H9 (cell line): ENCODE measurements at regions not wholly inside any gene's neighbourhood (a gene's known extent, or its start where the extent isn't known, plus 50 kb on each side); places are given as distances from the start of the nearest gene placed in this dataset.

ENCODE experiments used
- DNase-seq: peaks from one replicate; pipeline ENCODE4 v3.0.0-alpha.2; 2017
- H2AFZ ChIP-seq: one replicate; pipeline ENCODE4 v1.6.1; 2013; ENCODE audit warnings: mild to moderate bottlenecking, low read length, control low read depth, moderate library complexity
- H2AK5ac ChIP-seq: 2 replicates; pipeline ENCODE4 v1.6.1; 2013; ENCODE audit warnings: low read length, control low read depth, mixed read lengths; ENCODE audit not compliant: insufficient read length
- H2BK120ac ChIP-seq: one replicate; pipeline ENCODE4 v1.6.1; 2013; ENCODE audit warnings: low read depth, mild to moderate bottlenecking, low read length, control low read depth, inconsistent platforms; ENCODE audit not compliant: poor library complexity, severe bottlenecking
- H2BK12ac ChIP-seq: 2 replicates; pipeline ENCODE4 v1.6.1; 2013; ENCODE audit warnings: low read length, control low read depth, mixed read lengths, low read depth; ENCODE audit not compliant: insufficient read length
- H2BK15ac ChIP-seq: 2 replicates; pipeline ENCODE4 v1.6.1; 2013; ENCODE audit warnings: low read depth, low read length, control low read depth
- H2BK20ac ChIP-seq: one replicate; pipeline ENCODE4 v1.6.1; 2013; ENCODE audit warnings: low read depth, mild to moderate bottlenecking, low read length, control low read depth, inconsistent platforms; ENCODE audit not compliant: poor library complexity, severe bottlenecking
- H2BK5ac ChIP-seq: 2 replicates; pipeline ENCODE4 v1.6.1; 2013; ENCODE audit warnings: low read length, control low read depth, mixed read lengths; ENCODE audit not compliant: insufficient read length
- H3K14ac ChIP-seq: 2 replicates; pipeline ENCODE4 v1.6.1; 2013; ENCODE audit warnings: low read length, control low read depth; ENCODE audit not compliant: insufficient read depth
- H3K18ac ChIP-seq: 2 replicates; pipeline ENCODE4 v1.6.1; 2013; ENCODE audit warnings: low read depth, mild to moderate bottlenecking, mixed read lengths, low read length, control low read depth; ENCODE audit not compliant: insufficient read length
- H3K23ac ChIP-seq: 2 replicates; pipeline ENCODE4 v1.6.1; 2013; ENCODE audit warnings: low read length, control low read depth, mixed read lengths, low read depth; ENCODE audit not compliant: insufficient read length
- H3K23me2 ChIP-seq: 2 replicates; pipeline ENCODE4 v1.6.1; 2013; ENCODE audit warnings: low read depth, mild to moderate bottlenecking, mixed read lengths, low read length, control low read depth; ENCODE audit not compliant: insufficient read length, poor library complexity, severe bottlenecking
- H3K27ac ChIP-seq: 2 replicates; pipeline ENCODE4 v1.5.1; 2013; ENCODE audit warnings: low read length, control low read depth, mixed read lengths, low read depth; ENCODE audit not compliant: insufficient read length
- H3K27me3 ChIP-seq: 2 replicates; pipeline ENCODE4 v1.6.1; 2013; ENCODE audit warnings: low read length, control low read depth, inconsistent platforms; ENCODE audit not compliant: insufficient read depth
- H3K4ac ChIP-seq: 2 replicates; pipeline ENCODE4 v1.6.1; 2013; ENCODE audit warnings: low read depth, mild to moderate bottlenecking, control low read depth, inconsistent platforms, low read length, moderate library complexity
- H3K4me1 ChIP-seq: 2 replicates; pipeline ENCODE4 v1.6.1; 2013; ENCODE audit warnings: low read length, control low read depth, inconsistent platforms; ENCODE audit not compliant: insufficient read depth
- H3K4me2 ChIP-seq: 2 replicates; pipeline ENCODE4 v1.6.1; 2013; ENCODE audit warnings: low read length, control low read depth, mixed read lengths; ENCODE audit not compliant: insufficient read length, insufficient read depth
- H3K56ac ChIP-seq: 2 replicates; pipeline ENCODE4 v1.6.1; 2013; ENCODE audit warnings: low read depth, mild to moderate bottlenecking, mixed read lengths, low read length, control low read depth; ENCODE audit not compliant: insufficient read length
- H3K79me1 ChIP-seq: 2 replicates; pipeline ENCODE4 v1.6.1; 2013; ENCODE audit warnings: low read depth, mild to moderate bottlenecking, moderate library complexity, low read length, control low read depth, inconsistent platforms; ENCODE audit not compliant: insufficient read depth, poor library complexity, severe bottlenecking
- H3K79me2 ChIP-seq: 2 replicates; pipeline ENCODE4 v1.6.1; 2013; ENCODE audit warnings: low read length, control low read depth, inconsistent platforms; ENCODE audit not compliant: insufficient read depth
- H3K9ac ChIP-seq: 2 replicates; pipeline ENCODE4 v1.6.1; 2013; ENCODE audit warnings: low read length, control low read depth, mixed read lengths; ENCODE audit not compliant: insufficient read length; ENCODE audit errors: extremely low read depth
- H3K9me3 ChIP-seq: one replicate; pipeline ENCODE4 v1.6.1; 2013; ENCODE audit warnings: low read depth, low read length, inconsistent platforms; ENCODE audit not compliant: control insufficient read depth
- H3T11ph ChIP-seq: one replicate; pipeline ENCODE4 v1.6.1; 2013; ENCODE audit warnings: mild to moderate bottlenecking, low read length, control low read depth, inconsistent platforms
- H4K20me1 ChIP-seq: one replicate; pipeline ENCODE4 v1.6.1; 2013; ENCODE audit not compliant: control insufficient read depth, insufficient read length, insufficient read depth
- H4K5ac ChIP-seq: 2 replicates; pipeline ENCODE4 v1.6.1; 2013; ENCODE audit warnings: low read depth, mild to moderate bottlenecking, mixed read lengths, low read length, control low read depth; ENCODE audit not compliant: insufficient read length
- H4K8ac ChIP-seq: replicated peaks from 2 replicates; pipeline ENCODE4 v1.6.1; 2013; ENCODE audit warnings: low read length, control low read depth, mixed read lengths, low read depth; ENCODE audit not compliant: insufficient read length
- H4K91ac ChIP-seq: 2 replicates; pipeline ENCODE4 v1.6.1; 2013; ENCODE audit warnings: low read depth, mild to moderate bottlenecking, moderate library complexity, mixed read lengths, low read length, control low read depth; ENCODE audit not compliant: insufficient read length
- H3K27ac Mint-ChIP-seq, 3 experiments: 2 replicates in 2 of 3; 3 replicates in 1 of 3; pipeline ENCODE4 v1.8.0; 2020 to 2021; ENCODE audit warnings: mixed read lengths in 3 of 3, mild to moderate bottlenecking in 1 of 3, moderate library complexity in 1 of 3
- H3K27me3 Mint-ChIP-seq: 2 replicates; pipeline ENCODE4 v1.8.0; 2021; ENCODE audit warnings: low read depth, mild to moderate bottlenecking, moderate library complexity, mixed read lengths
- H3K36me3 Mint-ChIP-seq, 3 experiments: 2 replicates in 2 of 3; 3 replicates in 1 of 3; pipeline ENCODE4 v1.8.0; 2020 to 2021; ENCODE audit warnings: low read depth in 3 of 3, mixed read lengths in 3 of 3; ENCODE audit not compliant: insufficient read depth in 1 of 3
- H3K4me1 Mint-ChIP-seq, 2 experiments: 2 replicates each; pipeline ENCODE4 v1.8.0; 2020; ENCODE audit warnings: mixed read lengths in 2 of 2
- H3K4me3 Mint-ChIP-seq, 2 experiments: 2 replicates in 1 of 2; 3 replicates in 1 of 2; pipeline ENCODE4 v1.8.0; 2020 to 2021; ENCODE audit warnings: mild to moderate bottlenecking in 2 of 2, mixed read lengths in 2 of 2, moderate library complexity in 1 of 2
- H3K9me3 Mint-ChIP-seq, 2 experiments: 2 replicates in 1 of 2; 3 replicates in 1 of 2; pipeline ENCODE4 v1.8.0; 2020; ENCODE audit warnings: mild to moderate bottlenecking in 2 of 2, mixed read lengths in 2 of 2, moderate library complexity in 1 of 2
- CTCF ChIP-seq: fragments of 200-600 bp; sonication (generic); conservative IDR thresholded peaks from 3 replicates; pipeline ENCODE4 v1.8.0; 2021; ENCODE audit warnings: antibody characterized with exemption, mild to moderate bottlenecking
- whole genome bisulfite sequencing: extraction: QIAGEN DNeasy Blood & Tissue Kit; methylation state at CpG from one replicate; pipeline ENCODE4 v1.1.7; 2013; ENCODE audit warnings: missing lambda C conversion rate, low lambda C conversion rate, mixed read lengths; ENCODE audit not compliant: insufficient read length; ENCODE audit errors: extremely low coverage; 5-methylcytosine and 5-hydroxymethylcytosine counted together

DNA sequence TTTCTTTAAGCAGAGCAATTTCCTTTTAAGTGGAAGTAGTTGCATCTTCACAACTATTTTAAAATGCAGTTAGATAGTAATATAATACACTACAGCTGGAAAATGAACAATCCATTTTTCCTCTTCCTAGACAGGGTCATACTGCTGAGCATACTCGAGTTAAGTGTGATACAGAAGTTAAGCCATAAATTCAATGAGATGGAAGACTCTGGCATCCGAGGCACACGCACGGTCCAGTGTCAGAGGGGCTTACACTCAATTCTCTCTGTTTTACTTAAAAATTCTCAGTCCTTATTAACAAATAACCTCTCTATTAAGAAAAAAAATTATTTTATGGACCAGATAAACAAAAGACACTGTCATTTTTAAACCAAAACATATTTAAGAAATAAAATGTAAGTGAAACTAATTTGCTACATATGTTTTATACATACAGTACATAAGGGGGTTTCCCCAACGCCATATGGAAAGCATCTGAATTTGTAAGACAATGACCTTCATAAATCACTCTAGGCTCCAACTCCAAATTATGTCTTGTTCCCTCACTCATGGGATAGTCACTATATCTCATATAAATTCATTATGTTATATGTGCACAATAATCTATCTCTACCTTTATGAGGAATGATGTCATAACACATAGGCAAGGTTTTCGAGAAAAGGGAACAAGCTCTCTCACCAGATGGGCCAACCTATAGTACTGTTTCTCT, 315.3 kb downstream of the PAPSS1 start:
- Mint-ChIP-seq H3K36me3 (no peaks in the 10 kb centered on the region), H3K27me3 (no peaks in the 10 kb centered on the region), H3K4me3 (no peak overlapping the region), H3K9me3 (no peaks in the 10 kb centered on the region; a peak in 1 of 5 replicates), H3K4me1 (peaks cover 0 to 2% of the 10 kb centered on the region in 2 experiments; a peak in 1 of 4 replicates), H3K27ac (no peak overlapping the region)
- H3T11ph ChIP-seq, result no peak overlapping the region
- TF ChIP-seq CTCF, result no peak
- no peak overlapping the region for H2BK120ac ChIP-seq
- WGBS, result no CpG with 5 or more reads among the region's 6 CpGs
- no peaks in the 10 kb centered on the region for H3K9me3 ChIP-seq
- no peak overlapping the region for H4K8ac ChIP-seq
- H4K91ac ChIP-seq, result no peak overlapping the region
- H3K79me2 ChIP-seq, result no peaks in the 10 kb centered on the region
- no peak overlapping the region for H3K4ac ChIP-seq
- no peaks in the 10 kb centered on the region for H3K23me2 ChIP-seq
- no peak overlapping the region for H2BK12ac ChIP-seq
- no peaks in the 10 kb centered on the region for H3K79me1 ChIP-seq
- no peak overlapping the region for H3K9ac ChIP-seq
- no peak overlapping the region for H3K4me2 ChIP-seq
- no peak overlapping the region for H3K18ac ChIP-seq
- H3K56ac ChIP-seq, result no peak overlapping the region
- no peak overlapping the region for H3K14ac ChIP-seq
- no peak overlapping the region for H3K27ac ChIP-seq
- H4K20me1 ChIP-seq, result no peaks in the 10 kb centered on the region
- H3K27me3 ChIP-seq, result no peaks in the 10 kb centered on the region
- H2BK5ac ChIP-seq, result no peak overlapping the region
- DNase-seq, result no peak
- H3K4me1 ChIP-seq, result no peaks in the 10 kb centered on the region
- no peak overlapping the region for H2BK20ac ChIP-seq
- H2BK15ac ChIP-seq, result no peak overlapping the region
- no peak overlapping the region for H4K5ac ChIP-seq
- H2AK5ac ChIP-seq, result no peak overlapping the region
- no peak overlapping the region for H2AFZ ChIP-seq
- H3K23ac ChIP-seq, result no peak overlapping the region
